WERI-Rb-1 (cell line): ENCODE measurements at regions not wholly inside any gene's neighbourhood (a gene's known extent, or its start where the extent isn't known, plus 50 kb on each side); places are given as distances from the start of the nearest gene placed in this dataset.

Source experiments
- DNase-seq: peaks from one replicate; pipeline ENCODE4 v3.0.0-alpha.2; 2020
- H3K27ac ChIP-seq: fragments of 250-450 bp; sonication (Bioruptor Pico); 2 replicates; pipeline ENCODE4 v1.5.1; 2020; ENCODE audit warnings: mild to moderate bottlenecking, moderate library complexity
- H3K27me3 ChIP-seq: fragments of 250-450 bp; sonication (Bioruptor Pico); 2 replicates; pipeline ENCODE4 v1.5.1; 2021; ENCODE audit warnings: mild to moderate bottlenecking, low read depth, moderate library complexity; ENCODE audit not compliant: insufficient read depth, severe bottlenecking
- H3K36me3 ChIP-seq: fragments of 250-450 bp; sonication (Bioruptor Pico); 2 replicates; pipeline ENCODE4 v1.5.1; 2020; ENCODE audit warnings: mild to moderate bottlenecking, moderate library complexity
- H3K4me3 ChIP-seq: 2 replicates; pipeline ENCODE4 v1.5.1; 2011; ENCODE audit warnings: low read depth, mild to moderate bottlenecking, control low read depth, low read length
- H3K9me3 ChIP-seq: fragments of 250-450 bp; sonication (Bioruptor Pico); 2 replicates; pipeline ENCODE4 v1.5.1; 2021; ENCODE audit warnings: mild to moderate bottlenecking, moderate library complexity; ENCODE audit not compliant: severe bottlenecking
- TF ChIP-seq, protein P1 (sequence below): IDR thresholded peaks from 2 replicates; pipeline ENCODE4 v1.5.1; 2011; ENCODE audit warnings: low read depth, mild to moderate bottlenecking, control low read depth, inconsistent platforms, low read length

DNA sequence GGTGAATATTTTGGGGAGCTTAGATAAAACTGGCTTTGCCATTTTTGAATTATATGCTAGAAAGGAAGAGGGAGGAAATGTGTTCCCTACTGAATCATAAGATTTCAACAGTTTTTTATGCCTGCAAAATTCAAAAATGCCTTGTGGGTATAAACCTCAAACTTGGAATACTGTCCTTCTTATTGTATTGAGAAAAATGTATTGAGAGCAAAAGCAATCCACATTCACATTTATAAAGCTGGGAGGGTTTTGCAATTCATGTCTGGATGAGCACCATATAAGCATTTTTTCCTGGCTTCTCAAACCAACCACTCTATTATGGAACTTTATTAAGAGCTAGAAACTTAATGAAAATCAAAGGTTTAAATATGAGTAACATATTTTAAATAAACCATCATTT lies 289.8 kb downstream of the PCDH7 start:
- H3K27ac ChIP-seq = no peak overlapping the region
- H3K36me3 ChIP-seq = no peaks in the 10 kb centered on the region
- no peak overlapping the region for H3K4me3 ChIP-seq
- TF ChIP-seq, protein P1, sequence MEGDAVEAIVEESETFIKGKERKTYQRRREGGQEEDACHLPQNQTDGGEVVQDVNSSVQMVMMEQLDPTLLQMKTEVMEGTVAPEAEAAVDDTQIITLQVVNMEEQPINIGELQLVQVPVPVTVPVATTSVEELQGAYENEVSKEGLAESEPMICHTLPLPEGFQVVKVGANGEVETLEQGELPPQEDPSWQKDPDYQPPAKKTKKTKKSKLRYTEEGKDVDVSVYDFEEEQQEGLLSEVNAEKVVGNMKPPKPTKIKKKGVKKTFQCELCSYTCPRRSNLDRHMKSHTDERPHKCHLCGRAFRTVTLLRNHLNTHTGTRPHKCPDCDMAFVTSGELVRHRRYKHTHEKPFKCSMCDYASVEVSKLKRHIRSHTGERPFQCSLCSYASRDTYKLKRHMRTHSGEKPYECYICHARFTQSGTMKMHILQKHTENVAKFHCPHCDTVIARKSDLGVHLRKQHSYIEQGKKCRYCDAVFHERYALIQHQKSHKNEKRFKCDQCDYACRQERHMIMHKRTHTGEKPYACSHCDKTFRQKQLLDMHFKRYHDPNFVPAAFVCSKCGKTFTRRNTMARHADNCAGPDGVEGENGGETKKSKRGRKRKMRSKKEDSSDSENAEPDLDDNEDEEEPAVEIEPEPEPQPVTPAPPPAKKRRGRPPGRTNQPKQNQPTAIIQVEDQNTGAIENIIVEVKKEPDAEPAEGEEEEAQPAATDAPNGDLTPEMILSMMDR = no peak
- no peaks in the 10 kb centered on the region for H3K27me3 ChIP-seq
- no peaks in the 10 kb centered on the region for H3K9me3 ChIP-seq
- no peak for DNase-seq

DNA sequence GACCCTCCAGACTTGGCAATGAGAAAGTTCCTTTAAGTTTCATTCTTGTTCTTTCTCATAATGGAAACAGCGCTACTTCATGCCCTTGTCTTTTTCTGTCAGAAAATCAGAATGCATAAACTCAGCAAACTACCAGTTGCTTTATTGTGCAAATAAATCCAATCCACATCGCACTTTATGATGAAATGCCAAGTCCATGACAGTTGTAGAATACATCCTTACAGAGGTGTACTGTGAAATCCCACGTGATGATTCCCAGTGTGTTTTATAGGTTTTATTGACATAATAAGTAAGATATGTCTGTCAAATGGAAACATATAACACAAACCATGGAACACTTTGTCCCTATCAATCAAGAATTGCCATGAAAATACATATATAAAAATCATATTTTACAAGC lies 295.0 kb downstream of the PCDH7 start:
- Histone ChIP-seq H3K9me3 (no peaks in the 10 kb centered on the region), H3K27ac (no peak overlapping the region), H3K4me3 (no peak overlapping the region), H3K27me3 (no peaks in the 10 kb centered on the region), H3K36me3 (no peaks in the 10 kb centered on the region)
- DNase-seq = no peak
- TF ChIP-seq, protein P1 = no peak

DNA sequence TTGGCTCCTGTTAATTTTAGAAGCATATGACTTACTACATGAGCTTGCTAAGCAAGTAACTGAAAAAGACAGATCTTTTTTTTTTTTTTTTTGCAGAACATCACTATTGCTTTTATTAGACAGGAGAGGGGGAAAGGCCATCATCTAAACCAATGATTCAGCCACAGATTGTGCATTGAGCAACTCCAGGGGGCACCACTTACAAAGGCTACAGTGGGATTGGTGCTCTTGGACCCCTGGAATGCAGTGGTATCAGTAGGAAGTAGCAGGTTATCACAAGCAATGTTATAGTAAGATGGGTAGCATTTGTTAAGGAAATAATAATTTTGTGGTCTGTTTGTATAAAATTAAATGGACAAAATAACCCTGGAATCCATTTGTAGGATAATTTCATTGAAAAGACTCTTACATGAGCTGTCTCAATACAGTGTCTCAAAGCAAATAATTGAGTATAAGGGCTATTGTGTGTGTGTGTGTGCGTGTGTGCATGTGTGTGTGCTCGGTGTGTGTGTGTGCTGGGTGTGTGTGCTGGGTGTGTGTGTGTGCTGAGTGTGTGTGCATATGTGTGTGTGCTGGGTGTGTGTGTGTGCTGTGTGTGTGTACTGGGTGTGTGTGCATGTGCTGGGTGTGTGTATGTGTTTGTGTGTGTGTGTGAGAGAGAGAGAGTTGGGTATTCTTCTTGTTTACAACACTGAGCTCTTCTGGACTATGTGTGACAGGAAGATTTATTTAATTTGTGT lies 296.3 kb downstream of the PCDH7 start:
- DNase-seq = no peak
- H3K9me3 ChIP-seq = no peaks in the 10 kb centered on the region
- no peaks in the 10 kb centered on the region for H3K36me3 ChIP-seq
- TF ChIP-seq, protein P1 = no peak
- H3K27me3 ChIP-seq = no peaks in the 10 kb centered on the region
- H3K4me3 ChIP-seq = no peak overlapping the region
- no peak overlapping the region for H3K27ac ChIP-seq

DNA sequence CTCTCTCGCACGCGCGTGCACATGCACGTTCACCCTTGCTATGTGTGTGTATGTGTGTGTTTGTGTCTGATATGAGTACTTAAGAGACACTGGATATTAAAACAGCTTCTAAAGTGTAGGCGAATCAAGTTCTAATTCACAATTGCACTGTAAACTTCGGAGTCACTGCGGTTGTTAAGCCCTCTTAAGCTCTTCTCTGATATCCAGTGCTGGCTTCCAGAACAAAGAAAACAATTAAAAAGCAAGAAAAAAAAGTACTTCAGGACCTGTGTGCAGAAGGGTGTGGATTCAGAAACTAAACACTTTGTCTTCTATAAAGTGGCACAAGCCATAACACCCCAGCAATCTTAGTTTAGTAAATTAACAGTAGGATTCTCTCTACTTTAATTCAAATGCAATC lies 300.2 kb downstream of the PCDH7 start:
- no peak overlapping the region for H3K4me3 ChIP-seq
- H3K9me3 ChIP-seq = no peaks in the 10 kb centered on the region
- no peak for DNase-seq
- H3K27me3 ChIP-seq = no peaks in the 10 kb centered on the region
- TF ChIP-seq, protein P1 = no peak
- no peaks in the 10 kb centered on the region for H3K36me3 ChIP-seq
- H3K27ac ChIP-seq = no peak overlapping the region

DNA sequence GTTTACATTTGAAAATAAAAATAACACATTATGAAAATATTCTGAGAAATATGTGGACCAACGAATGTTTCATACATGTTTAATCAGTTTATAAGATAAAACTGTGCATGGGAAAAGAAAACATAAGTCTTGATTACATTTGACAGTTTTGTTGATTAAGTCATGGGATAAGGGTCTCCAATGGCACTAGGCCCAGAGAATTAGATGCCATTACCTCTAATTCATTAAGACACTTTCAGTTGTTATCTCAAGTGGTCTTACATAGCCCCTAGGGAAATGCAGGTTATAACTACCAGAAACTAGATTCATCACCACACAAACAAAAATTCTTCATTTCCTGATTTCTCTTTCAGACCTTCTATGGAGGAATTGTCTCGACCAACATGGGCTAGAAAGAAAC lies 300.8 kb downstream of the PCDH7 start:
- Histone ChIP-seq H3K27me3 (no peaks in the 10 kb centered on the region), H3K36me3 (no peaks in the 10 kb centered on the region), H3K4me3 (no peak overlapping the region), H3K9me3 (no peaks in the 10 kb centered on the region), H3K27ac (no peak overlapping the region)
- TF ChIP-seq, protein P1 = no peak
- no peak for DNase-seq

DNA sequence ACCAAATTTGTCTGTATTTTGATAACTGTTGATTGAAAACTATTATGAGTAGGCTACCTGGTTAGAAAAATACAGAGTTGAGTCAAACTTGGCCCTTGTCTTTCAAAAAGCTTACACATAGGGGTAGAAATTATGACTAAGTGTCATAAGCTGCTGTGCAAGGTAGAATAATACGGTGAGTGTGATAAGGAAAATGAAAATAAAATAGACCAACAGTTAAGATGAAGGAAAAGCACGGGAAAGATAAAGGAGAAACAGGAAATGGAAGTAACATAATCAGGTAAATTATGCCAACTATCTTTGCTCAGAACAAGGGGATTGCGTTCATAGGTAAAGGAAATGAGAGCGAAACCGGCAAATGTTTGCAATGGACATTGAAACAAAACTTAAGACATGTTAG lies 302.5 kb downstream of the PCDH7 start:
- no peaks in the 10 kb centered on the region for H3K36me3 ChIP-seq
- H3K27me3 ChIP-seq = no peaks in the 10 kb centered on the region
- DNase-seq = no peak
- no peak overlapping the region for H3K27ac ChIP-seq
- H3K4me3 ChIP-seq = no peak overlapping the region
- no peaks in the 10 kb centered on the region for H3K9me3 ChIP-seq
- TF ChIP-seq, protein P1 = no peak
